Left ventricle myocardium inferior (tissue), 1 donor: ENCODE measurements at regions not wholly inside any gene's neighbourhood (a gene's known extent, or its start where the extent isn't known, plus 50 kb on each side); places are given as distances from the start of the nearest gene placed in this dataset.

Source experiments
- DNase-seq: peaks from one replicate; pipeline ENCODE4 v3.0.0-alpha.2; 2020
- H3K27ac ChIP-seq: fragments of 200-600 bp; replicated peaks from 2 replicates; pipeline ENCODE4 v1.8.0; 2021
- H3K27me3 ChIP-seq: fragments of 200-600 bp; 2 replicates; pipeline ENCODE4 v1.8.0; 2021; ENCODE audit warnings: low read depth
- H3K36me3 ChIP-seq: fragments of 200-600 bp; 2 replicates; pipeline ENCODE4 v1.8.0; 2021
- H3K4me1 ChIP-seq: fragments of 200-600 bp; 2 replicates; pipeline ENCODE4 v1.8.0; 2021
- H3K4me3 ChIP-seq: fragments of 200-600 bp; 2 replicates; pipeline ENCODE4 v1.8.0; 2021; ENCODE audit warnings: mild to moderate bottlenecking, moderate library complexity
- H3K9me3 ChIP-seq: fragments of 200-600 bp; replicated peaks from 2 replicates; pipeline ENCODE4 v1.8.0; 2021
- intact Hi-C: fragments of 100-400 bp; cut with micrococcal nuclease; formaldehyde crosslinking; loops from one replicate; pipeline ENCODE4 v1.11.0; 2022
- TF ChIP-seq, protein P1 (sequence below): fragments of 200-600 bp; IDR thresholded peaks from 2 replicates; pipeline ENCODE4 v1.8.0; 2021; ENCODE audit warnings: antibody characterized with exemption, mild to moderate bottlenecking, borderline replicate concordance
- donor health status: DM: no; HTN: yes; CAD: no; lungs with severe emphysema.

DNA sequence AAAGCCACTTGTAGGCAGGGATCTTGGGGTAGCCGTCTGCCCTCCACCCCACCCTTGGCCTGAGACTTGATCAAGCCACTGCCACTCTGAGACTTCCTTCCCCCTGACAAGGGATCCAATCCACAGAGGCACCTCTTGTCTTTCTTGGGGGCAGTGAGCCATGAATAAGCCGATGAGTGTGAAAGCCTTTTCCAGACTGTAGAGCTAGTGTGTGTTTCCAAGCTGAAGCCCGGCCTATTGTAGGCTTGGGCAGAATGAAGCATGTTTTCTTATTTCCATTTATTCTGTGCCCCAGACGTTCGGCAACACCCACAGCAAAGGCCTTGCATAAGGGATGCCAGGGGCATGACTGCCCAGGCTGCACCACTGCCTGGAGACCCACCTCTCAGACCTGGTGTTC is 991.6 kb downstream of the BCL11B start:
- intact Hi-C loops = no loop called here
- no peak overlapping the region for H3K4me3 ChIP-seq
- no peaks in the 10 kb centered on the region for H3K27me3 ChIP-seq
- no peaks in the 10 kb centered on the region for H3K4me1 ChIP-seq
- H3K9me3 ChIP-seq = peaks cover 13% of the 10 kb centered on the region
- TF ChIP-seq, protein P1, sequence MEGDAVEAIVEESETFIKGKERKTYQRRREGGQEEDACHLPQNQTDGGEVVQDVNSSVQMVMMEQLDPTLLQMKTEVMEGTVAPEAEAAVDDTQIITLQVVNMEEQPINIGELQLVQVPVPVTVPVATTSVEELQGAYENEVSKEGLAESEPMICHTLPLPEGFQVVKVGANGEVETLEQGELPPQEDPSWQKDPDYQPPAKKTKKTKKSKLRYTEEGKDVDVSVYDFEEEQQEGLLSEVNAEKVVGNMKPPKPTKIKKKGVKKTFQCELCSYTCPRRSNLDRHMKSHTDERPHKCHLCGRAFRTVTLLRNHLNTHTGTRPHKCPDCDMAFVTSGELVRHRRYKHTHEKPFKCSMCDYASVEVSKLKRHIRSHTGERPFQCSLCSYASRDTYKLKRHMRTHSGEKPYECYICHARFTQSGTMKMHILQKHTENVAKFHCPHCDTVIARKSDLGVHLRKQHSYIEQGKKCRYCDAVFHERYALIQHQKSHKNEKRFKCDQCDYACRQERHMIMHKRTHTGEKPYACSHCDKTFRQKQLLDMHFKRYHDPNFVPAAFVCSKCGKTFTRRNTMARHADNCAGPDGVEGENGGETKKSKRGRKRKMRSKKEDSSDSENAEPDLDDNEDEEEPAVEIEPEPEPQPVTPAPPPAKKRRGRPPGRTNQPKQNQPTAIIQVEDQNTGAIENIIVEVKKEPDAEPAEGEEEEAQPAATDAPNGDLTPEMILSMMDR = no peak
- DNase-seq = no peak
- H3K27ac ChIP-seq = no peak overlapping the region
- H3K36me3 ChIP-seq = no peaks in the 10 kb centered on the region

DNA sequence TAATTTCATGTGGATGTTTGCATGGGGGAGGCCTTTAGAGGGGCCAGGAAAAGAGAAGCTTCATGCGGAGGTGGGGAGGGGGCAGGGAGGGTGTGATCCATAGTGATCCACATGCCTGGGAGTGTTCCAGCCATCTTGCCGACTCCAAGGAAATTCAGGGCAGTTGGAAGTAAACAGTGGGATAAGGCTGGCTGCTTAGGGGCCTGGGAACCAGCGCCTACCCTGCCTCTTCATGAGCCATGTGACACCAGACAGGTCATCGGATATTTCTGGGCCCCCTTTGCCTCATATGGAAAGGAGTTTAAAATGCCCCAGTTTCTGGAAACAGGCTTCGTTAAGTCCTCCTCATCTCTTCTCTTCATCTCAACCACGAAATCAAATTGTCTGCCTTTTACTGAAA is 983.2 kb downstream of the BCL11B start:
- H3K27ac ChIP-seq = no peak overlapping the region
- TF ChIP-seq, protein P1 = no peak
- DNase-seq = no peak
- no peaks in the 10 kb centered on the region for H3K27me3 ChIP-seq
- peaks cover 22% of the 10 kb centered on the region for H3K9me3 ChIP-seq
- H3K36me3 ChIP-seq = no peaks in the 10 kb centered on the region
- intact Hi-C loops = no loop called here
- no peaks in the 10 kb centered on the region for H3K4me1 ChIP-seq
- no peak overlapping the region for H3K4me3 ChIP-seq

DNA sequence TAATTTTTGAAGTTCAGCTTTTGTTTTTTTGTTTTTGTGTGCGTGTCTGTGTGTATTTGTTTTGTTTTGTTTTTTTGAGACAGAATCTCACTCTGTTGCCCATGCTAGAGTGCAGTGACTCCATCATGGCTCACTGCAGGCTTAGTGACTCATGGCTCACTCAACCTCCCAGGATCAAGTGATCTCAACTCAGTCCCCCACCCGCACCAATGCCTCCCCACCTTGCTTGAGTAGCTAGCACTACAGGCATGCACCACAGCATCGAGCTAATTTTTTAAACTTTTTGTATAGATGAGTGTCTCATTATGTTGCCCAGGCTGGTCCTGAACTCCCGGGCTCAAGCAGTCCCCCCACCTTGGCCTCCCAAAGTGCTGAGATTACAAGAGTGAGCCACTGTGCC is 981.4 kb downstream of the BCL11B start:
- Histone ChIP-seq H3K27ac (no peak overlapping the region), H3K36me3 (no peaks in the 10 kb centered on the region), H3K4me3 (no peak overlapping the region), H3K27me3 (peaks cover 11% of the 10 kb centered on the region), H3K4me1 (no peaks in the 10 kb centered on the region), H3K9me3 (peaks cover 11% of the 10 kb centered on the region)
- TF ChIP-seq, protein P1 = no peak
- no peak for DNase-seq
- intact Hi-C loops = no loop called here

DNA sequence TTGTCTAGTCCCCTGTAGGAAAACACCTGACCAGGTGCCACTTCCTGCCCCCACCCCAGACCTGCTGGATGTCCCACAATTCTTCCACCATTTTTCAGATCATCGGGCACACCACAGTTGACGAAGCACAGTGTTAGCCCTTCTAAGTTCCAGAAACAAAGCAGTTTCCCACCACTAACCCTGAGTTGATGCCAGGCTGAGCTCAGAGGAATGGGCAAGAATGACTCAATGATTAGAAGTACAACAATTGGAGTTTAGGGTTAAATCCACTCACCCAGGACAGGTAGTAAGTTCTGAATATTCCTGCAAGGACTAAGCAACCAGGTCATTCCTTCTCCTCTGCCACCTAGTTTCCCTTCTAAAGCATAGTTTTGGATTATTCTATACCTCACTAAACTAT is 979.8 kb downstream of the BCL11B start:
- no peak overlapping the region for H3K4me3 ChIP-seq
- TF ChIP-seq, protein P1 = no peak
- H3K36me3 ChIP-seq = no peaks in the 10 kb centered on the region
- intact Hi-C loops = no loop called here
- no peak overlapping the region for H3K27ac ChIP-seq
- H3K27me3 ChIP-seq = peaks cover 11% of the 10 kb centered on the region
- no peaks in the 10 kb centered on the region for H3K4me1 ChIP-seq
- H3K9me3 ChIP-seq = no peaks in the 10 kb centered on the region
- no peak for DNase-seq

DNA sequence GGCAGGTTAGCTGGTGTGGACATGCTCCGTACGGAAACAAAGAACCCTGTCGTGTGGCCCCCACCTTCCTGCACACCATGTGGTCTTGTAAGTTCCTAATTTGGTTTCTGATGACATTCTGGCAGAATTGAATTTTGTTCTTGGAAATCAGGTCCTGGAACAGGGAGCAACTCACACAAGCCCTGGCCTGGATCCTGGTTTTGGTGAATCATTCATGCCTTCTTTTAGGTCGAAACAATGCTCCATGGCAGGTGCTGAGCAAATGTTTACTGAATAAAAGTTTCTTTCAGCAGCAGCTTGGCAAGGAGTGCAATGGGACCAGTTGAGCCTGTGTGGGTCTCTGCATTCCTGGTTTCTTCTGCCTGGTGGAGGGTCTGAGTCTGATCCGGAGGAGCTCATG is 978.4 kb downstream of the BCL11B start:
- Histone ChIP-seq H3K27me3 (peaks cover 11% of the 10 kb centered on the region), H3K4me3 (no peak overlapping the region), H3K36me3 (no peaks in the 10 kb centered on the region), H3K27ac (no peak overlapping the region), H3K4me1 (no peaks in the 10 kb centered on the region), H3K9me3 (no peaks in the 10 kb centered on the region)
- intact Hi-C loops = no loop called here
- TF ChIP-seq, protein P1 = no peak
- no peak for DNase-seq

DNA sequence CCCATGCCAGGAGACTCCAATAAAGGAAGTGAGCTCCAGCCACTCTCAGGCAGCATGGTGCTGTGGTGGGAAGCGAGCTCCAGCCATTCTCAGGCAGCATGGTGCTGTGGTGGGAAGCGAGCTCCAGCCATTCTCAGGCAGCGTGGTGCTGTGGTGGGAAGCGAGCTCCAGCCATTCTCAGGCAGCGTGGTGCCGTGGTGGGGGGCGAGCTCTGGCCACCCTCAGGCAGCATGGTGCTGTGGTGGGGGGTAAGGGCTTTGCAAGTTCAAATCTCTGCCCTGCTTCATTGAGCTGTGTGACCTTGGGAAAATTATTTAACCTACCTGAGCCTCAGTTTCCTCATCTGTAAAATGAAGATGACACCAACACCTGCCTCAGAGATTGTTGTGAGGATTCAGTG is 975.1 kb downstream of the BCL11B start:
- no peak overlapping the region for H3K27ac ChIP-seq
- no peaks in the 10 kb centered on the region for H3K4me1 ChIP-seq
- TF ChIP-seq, protein P1 = no peak
- peaks cover 11% of the 10 kb centered on the region for H3K27me3 ChIP-seq
- no peak overlapping the region for H3K4me3 ChIP-seq
- no peaks in the 10 kb centered on the region for H3K36me3 ChIP-seq
- no peak for DNase-seq
- intact Hi-C loops = no loop called here
- H3K9me3 ChIP-seq = no peaks in the 10 kb centered on the region
